OCI-LY3 (cell line): ENCODE measurements at regions not wholly inside any gene's neighbourhood (a gene's known extent, or its start where the extent isn't known, plus 50 kb on each side); places are given as distances from the start of the nearest gene placed in this dataset.

Source experiments
- H2AFZ ChIP-seq: fragments of 200-600, 300-600 bp; shearing (Covaris generic); 2 replicates; pipeline ENCODE4 v1.6.0; 2014; ENCODE audit warnings: antibody characterized with exemption, low read depth, low read length
- H3K27ac ChIP-seq: fragments of 200-600, 300-600 bp; sonication (generic); 2 replicates; pipeline ENCODE4 v1.5.1; 2014; ENCODE audit warnings: mild to moderate bottlenecking, low read length, moderate library complexity, mixed read lengths
- H3K27me3 ChIP-seq: fragments of 200-600, 300-600 bp; sonication (generic); 2 replicates; pipeline ENCODE4 v1.6.1; 2014; ENCODE audit warnings: low read depth, low read length, mixed read lengths
- H3K36me3 ChIP-seq: fragments of 200-600, 300-600 bp; sonication (generic); replicated peaks from 2 replicates; pipeline ENCODE3; 2014; ENCODE audit warnings: low read depth, low read length, mixed read lengths
- H3K4me1 ChIP-seq: fragments of 300-600, 200-600 bp; sonication (generic); 2 replicates; pipeline ENCODE4 v1.6.1; 2014; ENCODE audit warnings: low read length, mixed read lengths
- H3K4me2 ChIP-seq: fragments of 200-600, 300-600 bp; sonication (generic); 2 replicates; pipeline ENCODE4 v1.6.1; 2014; ENCODE audit warnings: low read length, mixed read lengths
- H3K4me3 ChIP-seq: fragments of 300-600, 200-600 bp; sonication (generic); 2 replicates; pipeline ENCODE4 v1.5.1; 2014; ENCODE audit warnings: antibody characterized with exemption, mild to moderate bottlenecking, low read length, moderate library complexity
- H3K79me2 ChIP-seq: fragments of 300-600, 200-600 bp; shearing (Covaris generic); 2 replicates; pipeline ENCODE4 v1.6.1; 2014; ENCODE audit warnings: mild to moderate bottlenecking, low read length, mixed read lengths
- H3K9ac ChIP-seq: fragments of 300-600, 200-600 bp; shearing (Covaris generic); 2 replicates; pipeline ENCODE4 v1.6.0; 2014; ENCODE audit warnings: mild to moderate bottlenecking, low read length, moderate library complexity
- H3K9me3 ChIP-seq: fragments of 200-600, 300-600 bp; shearing (Covaris generic); 2 replicates; pipeline ENCODE4 v1.6.1; 2014; ENCODE audit warnings: low read length, mixed read lengths; ENCODE audit not compliant: insufficient read depth
- H4K20me1 ChIP-seq: fragments of 200-600, 300-600 bp; sonication (generic); 2 replicates; pipeline ENCODE4 v1.6.1; 2016; ENCODE audit warnings: low read length, mixed read lengths; ENCODE audit not compliant: insufficient read depth
- CTCF ChIP-seq: fragments of 200-600, 300-600 bp; sonication (generic); IDR thresholded peaks from 2 replicates; pipeline ENCODE4 v1.5.1; 2014; ENCODE audit warnings: antibody characterized with exemption, low read length, low read depth
- EZH2phosphoT487 ChIP-seq: fragments of 200-600 bp; shearing (Covaris generic); IDR thresholded peaks from 2 replicates; pipeline ENCODE4 v1.6.1; 2018; ENCODE audit warnings: antibody characterized with exemption, mixed run types, low read depth

GRCh38 chr12:97260786-97261185, 201.8 kb upstream of the RMST start:
- Histone ChIP-seq H3K4me2 (no peak overlapping the region), H4K20me1 (no peaks in the 10 kb centered on the region), H3K9ac (no peak overlapping the region), H3K4me1 (no peaks in the 10 kb centered on the region), H3K27ac (no peak overlapping the region), H2AFZ (no peak overlapping the region), H3K36me3 (no peaks in the 10 kb centered on the region), H3K4me3 (no peak overlapping the region), H3K79me2 (no peaks in the 10 kb centered on the region), H3K27me3 (no peaks in the 10 kb centered on the region), H3K9me3 (no peaks in the 10 kb centered on the region)
- TF ChIP-seq CTCF: no peak
- no peak for TF ChIP-seq EZH2phosphoT487

GRCh38 chr12:97267166-97267565, 195.4 kb upstream of the RMST start:
- Histone ChIP-seq H3K79me2 (no peaks in the 10 kb centered on the region), H3K9ac (no peak overlapping the region), H2AFZ (no peak overlapping the region), H3K9me3 (no peaks in the 10 kb centered on the region), H3K4me3 (no peak overlapping the region), H3K27me3 (peaks cover 4% of the 10 kb centered on the region; the same call in 1 of the 2 replicates), H3K4me2 (no peak overlapping the region), H3K4me1 (no peaks in the 10 kb centered on the region), H3K27ac (no peak overlapping the region), H3K36me3 (no peaks in the 10 kb centered on the region), H4K20me1 (no peaks in the 10 kb centered on the region)
- TF ChIP-seq CTCF: no peak
- no peak for TF ChIP-seq EZH2phosphoT487

GRCh38 chr12:97267594-97268202, 194.9 kb upstream of the RMST start:
- H3K9ac ChIP-seq: no peak overlapping the region
- TF ChIP-seq CTCF (no peak), EZH2phosphoT487 (no peak)
- no peak overlapping the region for H3K27ac ChIP-seq
- H3K4me1 ChIP-seq: no peaks in the 10 kb centered on the region
- no peaks in the 10 kb centered on the region for H4K20me1 ChIP-seq
- no peaks in the 10 kb centered on the region for H3K36me3 ChIP-seq
- H3K4me2 ChIP-seq: no peak overlapping the region
- no peaks in the 10 kb centered on the region for H3K79me2 ChIP-seq
- no peak overlapping the region for H2AFZ ChIP-seq
- H3K4me3 ChIP-seq: no peak overlapping the region
- H3K9me3 ChIP-seq: no peaks in the 10 kb centered on the region
- peaks cover 4% of the 10 kb centered on the region; the same call in 1 of the 2 replicates for H3K27me3 ChIP-seq

GRCh38 chr12:97272471-97272870, 190.1 kb upstream of the RMST start:
- Histone ChIP-seq H3K4me1 (no peaks in the 10 kb centered on the region), H3K9me3 (no peaks in the 10 kb centered on the region), H3K36me3 (no peaks in the 10 kb centered on the region), H3K9ac (no peak overlapping the region), H2AFZ (no peak overlapping the region), H3K4me2 (no peak overlapping the region), H3K79me2 (no peaks in the 10 kb centered on the region), H3K27me3 (0 out of 2 replicates have a peak, but pooled peaks cover 4% of the 10 kb centered on the region), H3K4me3 (no peak overlapping the region), H4K20me1 (no peaks in the 10 kb centered on the region), H3K27ac (no peak overlapping the region)
- TF ChIP-seq CTCF (no peak), EZH2phosphoT487 (no peak)
